ENCODE measurements at regions not wholly inside any gene's neighbourhood (a gene's known extent, or its start where the extent isn't known, plus 50 kb on each side); places are given as distances from the start of the nearest gene placed in this dataset.

GRCh38 chr9:116066221-116066620, 87.4 kb upstream of the PAPPA start:
- no peak for DNase-seq

GRCh38 chr9:116067566-116067965, 86.0 kb upstream of the PAPPA start:
- no peak for DNase-seq

- no peak for DNase-seq
Measured at GRCh38 chr9:116070256-116070914, 83.2 kb upstream of the PAPPA start.

- no peak for DNase-seq
Measured at GRCh38 chr9:116072046-116072445, 81.5 kb upstream of the PAPPA start.

- DNase-seq = no peak
Measured at GRCh38 chr9:116073826-116074225, 79.8 kb upstream of the PAPPA start.

- DNase-seq = no peak
Measured at GRCh38 chr9:116074658-116075057, 78.9 kb upstream of the PAPPA start.

- no peak for DNase-seq
Measured at GRCh38 chr9:116075191-116075590, 78.4 kb upstream of the PAPPA start.

GRCh38 chr9:116078640-116079039, 75.0 kb upstream of the PAPPA start:
- no peak for DNase-seq

GRCh38 chr9:116080561-116080960, 73.0 kb upstream of the PAPPA start:
- DNase-seq = no peak

GRCh38 chr9:116081435-116082115, 72.0 kb upstream of the PAPPA start:
- no peak for DNase-seq

- DNase-seq = no peak
Measured at GRCh38 chr9:116083837-116084236, 69.8 kb upstream of the PAPPA start.

GRCh38 chr9:116084497-116084896, 69.1 kb upstream of the PAPPA start:
- no peak for DNase-seq

- DNase-seq = no peak
Measured at GRCh38 chr9:116087246-116087645, 66.3 kb upstream of the PAPPA start.

GRCh38 chr9:116087751-116088194, 65.8 kb upstream of the PAPPA start:
- DNase-seq = no peak

GRCh38 chr9:116088396-116088795, 65.2 kb upstream of the PAPPA start:
- DNase-seq = no peak

- DNase-seq = no peak
Measured at GRCh38 chr9:116090030-116090770, 63.4 kb upstream of the PAPPA start.

GRCh38 chr9:116094846-116095245, 58.7 kb upstream of the PAPPA start:
- DNase-seq = no peak

GRCh38 chr9:116095403-116095802, 58.2 kb upstream of the PAPPA start:
- no peak for DNase-seq

- DNase-seq = no peak
Measured at GRCh38 chr9:116096046-116096445, 57.5 kb upstream of the PAPPA start.

- no peak for DNase-seq
Measured at GRCh38 chr9:116096853-116097252, 56.7 kb upstream of the PAPPA start.

GRCh38 chr9:116098476-116098875, 55.1 kb upstream of the PAPPA start:
- no peak for DNase-seq

GRCh38 chr9:116099821-116100220, 53.8 kb upstream of the PAPPA start:
- DNase-seq = no peak

GRCh38 chr9:116100711-116101121, 52.9 kb upstream of the PAPPA start:
- DNase-seq = no peak

GRCh38 chr9:116101516-116101915, 52.1 kb upstream of the PAPPA start:
- no peak for DNase-seq
